GM23338 (cell line): ENCODE measurements at regions not wholly inside any gene's neighbourhood (a gene's known extent, or its start where the extent isn't known, plus 50 kb on each side); places are given as distances from the start of the nearest gene placed in this dataset.
A peak's percentile ranks its signal among the peaks of the same experiment; 100 is the strongest.
"Not testable (repeated sequence)": the region's sequence is repeated elsewhere in the genome, so short reads cannot be mapped to it uniquely, and the experiment has no call there.

Source experiments
- ATAC-seq: fragments of 200-7000 bp; cut with Tn5 transposase; 3 replicates; pipeline ENCODE4 v1.9.1; 2020
- DNase-seq: peaks from one replicate; pipeline ENCODE4 v3.0.0-alpha.2; 2015; ENCODE audit warnings: low spot score
- H2AFZ ChIP-seq: fragments of 200-600 bp; sonication (generic); 2 replicates; pipeline ENCODE4 v1.8.0; 2016; ENCODE audit warnings: antibody characterized with exemption, mild to moderate bottlenecking, moderate library complexity
- H3F3A ChIP-seq: fragments of 200-600 bp; sonication (generic); replicated peaks from 2 replicates; pipeline ENCODE4 v1.8.0; 2017; ENCODE audit warnings: antibody characterized with exemption, mixed run types, low read depth
- H3K27ac ChIP-seq: fragments of 200-600 bp; sonication (generic); 2 replicates; pipeline ENCODE4 v1.6.1; 2016; ENCODE audit warnings: low read depth
- H3K27me3 ChIP-seq: fragments of 200-600 bp; sonication (generic); 2 replicates; pipeline ENCODE4 v1.8.0; 2016; ENCODE audit warnings: mild to moderate bottlenecking, mixed run types, moderate library complexity; ENCODE audit not compliant: insufficient read depth
- H3K36me3 ChIP-seq: fragments of 200-600 bp; sonication (generic); 2 replicates; pipeline ENCODE4 v1.8.0; 2016; ENCODE audit warnings: mild to moderate bottlenecking; ENCODE audit not compliant: insufficient read depth
- H3K4me1 ChIP-seq: fragments of 200-600 bp; sonication (generic); 2 replicates; pipeline ENCODE4 v1.8.0; 2016; ENCODE audit warnings: mild to moderate bottlenecking, moderate library complexity; ENCODE audit not compliant: insufficient read depth
- H3K4me2 ChIP-seq: fragments of 200-600 bp; sonication (generic); 2 replicates; pipeline ENCODE4 v1.7.1; 2017; ENCODE audit warnings: mixed run types
- H3K4me3 ChIP-seq: fragments of 200-600 bp; sonication (generic); 2 replicates; pipeline ENCODE4 v1.6.1; 2016; ENCODE audit warnings: mixed run types
- H3K79me2 ChIP-seq: fragments of 200-600 bp; sonication (generic); replicated peaks from 2 replicates; pipeline ENCODE4 v1.8.0; 2017; ENCODE audit warnings: mild to moderate bottlenecking; ENCODE audit not compliant: insufficient read depth
- H3K9me2 ChIP-seq: fragments of 200-600 bp; sonication (generic); 2 replicates; pipeline ENCODE4 v1.8.0; 2017; ENCODE audit not compliant: insufficient read depth
- H4K20me1 ChIP-seq: fragments of 200-600 bp; sonication (generic); replicated peaks from 2 replicates; pipeline ENCODE4 v1.8.0; 2017; ENCODE audit warnings: mild to moderate bottlenecking; ENCODE audit not compliant: insufficient read depth
- H3K27ac Mint-ChIP-seq: 2 replicates; pipeline ENCODE4 v1.8.0; 2020; ENCODE audit warnings: inconsistent platforms, mild to moderate bottlenecking, moderate library complexity, mixed read lengths
- H3K27me3 Mint-ChIP-seq: 3 replicates; pipeline ENCODE4 v1.8.0; 2022; ENCODE audit warnings: low read depth, mild to moderate bottlenecking, moderate library complexity, mixed read lengths, inconsistent platforms; ENCODE audit not compliant: insufficient read depth, poor library complexity
- H3K36me3 Mint-ChIP-seq: 3 replicates; pipeline ENCODE4 v1.8.0; 2021; ENCODE audit warnings: low read depth, mild to moderate bottlenecking, inconsistent platforms, moderate library complexity, mixed read lengths
- H3K4me1 Mint-ChIP-seq: 3 replicates; pipeline ENCODE4 v1.8.0; 2020; ENCODE audit warnings: mild to moderate bottlenecking, inconsistent platforms, mixed read lengths
- H3K4me3 Mint-ChIP-seq: 3 replicates; pipeline ENCODE4 v1.8.0; 2021; ENCODE audit warnings: moderate library complexity, mild to moderate bottlenecking, inconsistent platforms, mixed read lengths
- H3K9me3 Mint-ChIP-seq: 3 replicates; pipeline ENCODE4 v1.8.0; 2020; ENCODE audit warnings: moderate library complexity, mild to moderate bottlenecking, inconsistent platforms, mixed read lengths

GRCh38 chr2:111374734-111375133 is 254.0 kb downstream of the BCL2L11 start:
- not testable (repeated sequence) for H3K27me3 ChIP-seq, H4K20me1 ChIP-seq, H3K27ac ChIP-seq, DNase-seq, H3K36me3 Mint-ChIP-seq, H3K4me3 Mint-ChIP-seq, H3K9me2 ChIP-seq, H3F3A ChIP-seq, H3K4me3 ChIP-seq, H3K27ac Mint-ChIP-seq, H3K4me1 Mint-ChIP-seq, H3K79me2 ChIP-seq, H3K9me3 Mint-ChIP-seq, H3K36me3 ChIP-seq, H3K4me1 ChIP-seq, H3K4me2 ChIP-seq, ATAC-seq, H3K27me3 Mint-ChIP-seq, H2AFZ ChIP-seq

GRCh38 chr2:111375320-111375883 is 254.7 kb downstream of the BCL2L11 start:
- not testable (repeated sequence) for H3K4me1 Mint-ChIP-seq, ATAC-seq, H3K27ac Mint-ChIP-seq, H4K20me1 ChIP-seq, H3K9me3 Mint-ChIP-seq, H3K27ac ChIP-seq, DNase-seq, H2AFZ ChIP-seq, H3K79me2 ChIP-seq, H3F3A ChIP-seq, H3K27me3 Mint-ChIP-seq, H3K4me2 ChIP-seq, H3K4me3 ChIP-seq, H3K9me2 ChIP-seq, H3K36me3 Mint-ChIP-seq, H3K36me3 ChIP-seq, H3K4me3 Mint-ChIP-seq, H3K4me1 ChIP-seq, H3K27me3 ChIP-seq

- not testable (repeated sequence) for H3K27ac Mint-ChIP-seq, H3K4me3 ChIP-seq, H3K4me1 ChIP-seq, H3K4me1 Mint-ChIP-seq, DNase-seq, ATAC-seq, H4K20me1 ChIP-seq, H3K36me3 ChIP-seq, H3K4me3 Mint-ChIP-seq, H2AFZ ChIP-seq, H3K36me3 Mint-ChIP-seq, H3K27me3 Mint-ChIP-seq, H3K9me2 ChIP-seq, H3K79me2 ChIP-seq, H3K27me3 ChIP-seq, H3K9me3 Mint-ChIP-seq, H3F3A ChIP-seq, H3K4me2 ChIP-seq, H3K27ac ChIP-seq
Measured at GRCh38 chr2:111376272-111376970, 255.7 kb downstream of the BCL2L11 start.

GRCh38 chr2:111376971-111377352 is 256.2 kb downstream of the BCL2L11 start:
- not testable (repeated sequence) for H3K27me3 ChIP-seq, H3K27me3 Mint-ChIP-seq, H3K4me3 ChIP-seq, H3K4me3 Mint-ChIP-seq, H3K27ac ChIP-seq, H3K9me3 Mint-ChIP-seq, H3K4me2 ChIP-seq, H3K27ac Mint-ChIP-seq, H3K79me2 ChIP-seq, H3F3A ChIP-seq, H2AFZ ChIP-seq, H3K36me3 Mint-ChIP-seq, H3K4me1 ChIP-seq, H4K20me1 ChIP-seq, H3K4me1 Mint-ChIP-seq, H3K9me2 ChIP-seq, H3K36me3 ChIP-seq
- DNase-seq (peak; percentile 19), ATAC-seq (peak; percentile 46)

- H3K36me3 Mint-ChIP-seq, H3K4me2 ChIP-seq, H3K79me2 ChIP-seq, H3K27me3 Mint-ChIP-seq, H3K4me3 Mint-ChIP-seq, H3K9me3 Mint-ChIP-seq, H3K27ac Mint-ChIP-seq, H4K20me1 ChIP-seq, H3F3A ChIP-seq, H3K4me3 ChIP-seq, H3K4me1 ChIP-seq, DNase-seq, H3K36me3 ChIP-seq, H3K9me2 ChIP-seq, H3K4me1 Mint-ChIP-seq, H3K27ac ChIP-seq, H3K27me3 ChIP-seq, H2AFZ ChIP-seq: not testable (repeated sequence)
- peak; percentile 57 for ATAC-seq
Measured at GRCh38 chr2:111377386-111377959, 256.8 kb downstream of the BCL2L11 start.

- H4K20me1 ChIP-seq, H3K36me3 ChIP-seq, H3K36me3 Mint-ChIP-seq, H2AFZ ChIP-seq, H3K79me2 ChIP-seq, H3K4me1 Mint-ChIP-seq, H3K27ac ChIP-seq, H3K27me3 Mint-ChIP-seq, H3K4me2 ChIP-seq, DNase-seq, ATAC-seq, H3K4me3 ChIP-seq, H3K27me3 ChIP-seq, H3K4me1 ChIP-seq, H3K9me2 ChIP-seq, H3K9me3 Mint-ChIP-seq, H3K4me3 Mint-ChIP-seq, H3K27ac Mint-ChIP-seq, H3F3A ChIP-seq: not testable (repeated sequence)
Measured at GRCh38 chr2:111378348-111378747, 257.6 kb downstream of the BCL2L11 start.
